GM10248 (cell line): ENCODE measurements at regions not wholly inside any gene's neighbourhood (a gene's known extent, or its start where the extent isn't known, plus 50 kb on each side); places are given as distances from the start of the nearest gene placed in this dataset.

Experiments used
- CTCF ChIA-PET: fragments of 300-600 bp; sonication (Branson Sonifier 250); formaldehyde crosslinking; extraction: SDS; loops from one replicate; lab custom pipeline; 2021; ENCODE audit warnings: antibody characterized with exemption; lab: Yijun Ruan, JAX
- POLR2A ChIA-PET: fragments of 350-650 bp; sonication (Branson Sonifier 250); formaldehyde crosslinking; extraction: SDS; loops from one replicate; lab custom pipeline; 2020; ENCODE audit warnings: antibody characterized with exemption; lab: Yijun Ruan, JAX
- DNase-seq: peaks from one replicate; pipeline ENCODE4 v3.0.0; 2012; ENCODE audit errors: extremely low spot score
- TF ChIP-seq, protein P1 (sequence below): IDR thresholded peaks from 2 replicates; pipeline ENCODE4 v1.5.1; 2012; ENCODE audit warnings: mild to moderate bottlenecking, low read depth; ENCODE audit errors: extremely low read depth, missing control alignments, control extremely low read depth

DNA sequence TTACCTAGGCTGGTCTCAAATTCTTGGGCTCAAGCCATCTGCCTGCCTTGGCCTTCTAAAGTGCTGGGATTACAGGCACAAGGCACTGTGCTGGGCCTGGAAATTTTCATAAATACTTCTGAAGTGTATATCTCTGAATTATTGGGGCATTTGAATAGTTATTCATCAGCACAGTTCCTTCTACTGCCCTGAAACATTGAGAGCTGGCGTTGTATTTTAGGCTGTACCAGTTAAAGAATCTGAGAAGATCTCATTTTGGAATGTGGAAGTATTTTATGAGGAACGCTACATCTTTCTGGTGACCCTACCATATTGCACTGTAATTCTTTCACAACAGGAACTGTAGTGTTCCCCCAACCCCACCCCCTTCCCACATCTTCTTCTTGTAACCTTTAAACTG is 349.0 kb upstream of the RGS6 start:
- CTCF ChIA-PET = no interaction called here
- no peak for DNase-seq
- TF ChIP-seq, protein P1, sequence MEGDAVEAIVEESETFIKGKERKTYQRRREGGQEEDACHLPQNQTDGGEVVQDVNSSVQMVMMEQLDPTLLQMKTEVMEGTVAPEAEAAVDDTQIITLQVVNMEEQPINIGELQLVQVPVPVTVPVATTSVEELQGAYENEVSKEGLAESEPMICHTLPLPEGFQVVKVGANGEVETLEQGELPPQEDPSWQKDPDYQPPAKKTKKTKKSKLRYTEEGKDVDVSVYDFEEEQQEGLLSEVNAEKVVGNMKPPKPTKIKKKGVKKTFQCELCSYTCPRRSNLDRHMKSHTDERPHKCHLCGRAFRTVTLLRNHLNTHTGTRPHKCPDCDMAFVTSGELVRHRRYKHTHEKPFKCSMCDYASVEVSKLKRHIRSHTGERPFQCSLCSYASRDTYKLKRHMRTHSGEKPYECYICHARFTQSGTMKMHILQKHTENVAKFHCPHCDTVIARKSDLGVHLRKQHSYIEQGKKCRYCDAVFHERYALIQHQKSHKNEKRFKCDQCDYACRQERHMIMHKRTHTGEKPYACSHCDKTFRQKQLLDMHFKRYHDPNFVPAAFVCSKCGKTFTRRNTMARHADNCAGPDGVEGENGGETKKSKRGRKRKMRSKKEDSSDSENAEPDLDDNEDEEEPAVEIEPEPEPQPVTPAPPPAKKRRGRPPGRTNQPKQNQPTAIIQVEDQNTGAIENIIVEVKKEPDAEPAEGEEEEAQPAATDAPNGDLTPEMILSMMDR = no peak
- POLR2A ChIA-PET = no interaction called here

GRCh38 chr14:71583705-71584104 is 348.5 kb upstream of the RGS6 start:
- ChIA-PET CTCF (interaction anchor here (1.0 kb wide), 1 partner anchor 20 kb away, joined by 4 read pairs; no protein-coding TSS in a partner anchor), POLR2A (no interaction called here)
- no peak for DNase-seq
- TF ChIP-seq, protein P1 = no peak

- POLR2A ChIA-PET = no interaction called here
Measured at GRCh38 chr14:71585361-71585760, 346.9 kb upstream of the RGS6 start.

GRCh38 chr14:71586131-71586897 is 345.9 kb upstream of the RGS6 start:
- ChIA-PET POLR2A (no interaction called here), CTCF (interaction anchor here (0.8 to 1.2 kb wide), 3 partner anchors 9 to 131 kb away, joined by 3 to 4 read pairs (median 3); no protein-coding TSS in a partner anchor)
- TF ChIP-seq, protein P1 = no peak
- DNase-seq = no peak

More at GRCh38 chr14:71585361-71585760, 346.9 kb upstream of the RGS6 start:
- TF ChIP-seq, protein P1 = no peak
- DNase-seq = no peak
- CTCF ChIA-PET = interaction anchor here (0.8 to 1.2 kb wide), 2 partner anchors 10 to 19 kb away, joined by 3 to 4 read pairs; no protein-coding TSS in a partner anchor

GRCh38 chr14:71588028-71588427 is 344.2 kb upstream of the RGS6 start:
- ChIA-PET CTCF (no interaction called here), POLR2A (no interaction called here)
- TF ChIP-seq, protein P1 = no peak
- no peak for DNase-seq

DNA sequence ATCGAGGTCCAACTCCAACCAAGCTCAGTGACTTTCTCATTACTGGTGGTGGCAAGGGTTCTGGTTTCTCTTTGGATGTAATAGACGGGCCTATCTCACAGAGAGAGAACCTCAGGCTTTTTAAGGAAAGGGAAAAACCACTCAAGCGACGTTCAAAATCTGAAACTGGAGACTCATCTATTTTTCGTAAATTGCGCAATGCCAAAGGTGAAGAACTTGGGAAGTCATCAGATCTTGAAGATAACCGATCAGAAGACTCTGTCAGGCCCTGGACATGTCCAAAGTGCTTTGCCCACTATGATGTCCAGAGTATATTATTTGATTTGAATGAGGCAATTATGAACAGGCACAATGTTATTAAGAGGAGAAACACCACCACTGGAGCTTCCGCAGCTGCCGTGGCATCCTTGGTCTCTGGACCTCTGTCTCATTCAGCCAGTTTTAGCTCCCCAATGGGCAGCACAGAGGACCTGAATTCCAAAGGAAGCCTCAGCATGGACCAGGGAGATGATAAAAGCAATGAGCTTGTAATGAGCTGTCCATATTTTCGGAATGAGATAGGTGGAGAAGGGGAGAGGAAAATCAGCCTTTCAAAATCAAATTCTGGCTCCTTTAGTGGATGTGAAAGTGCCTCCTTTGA is 343.5 kb upstream of the RGS6 start:
- TF ChIP-seq, protein P1 = no peak
- no peak for DNase-seq
- CTCF ChIA-PET = no interaction called here
- POLR2A ChIA-PET = no interaction called here
